ENCODE measurements at regions not wholly inside any gene's neighbourhood (a gene's known extent, or its start where the extent isn't known, plus 50 kb on each side); places are given as distances from the start of the nearest gene placed in this dataset.
"Not testable (repeated sequence)": the region's sequence is repeated elsewhere in the genome, so short reads cannot be mapped to it uniquely, and the experiment has no call there.

DNA sequence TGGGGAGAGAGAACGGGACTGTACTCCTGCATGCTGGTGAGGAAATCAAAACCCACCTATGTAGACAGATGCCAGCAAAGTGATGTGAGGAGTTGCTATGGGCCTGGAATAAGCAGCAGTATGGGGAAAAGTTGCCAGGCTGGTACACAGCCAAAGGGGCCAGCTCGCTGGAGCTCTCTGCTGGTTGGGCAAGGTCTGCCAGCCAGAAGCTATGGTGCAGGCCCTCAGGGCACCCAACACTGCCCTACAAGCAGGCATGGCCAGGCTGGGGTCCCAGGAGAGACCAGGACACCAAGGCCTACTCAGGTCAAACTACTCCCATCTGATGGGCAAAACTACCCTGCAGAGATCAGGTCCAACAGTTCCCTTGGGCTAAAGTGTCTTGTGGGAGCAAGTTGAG lies 916.6 kb downstream of the IPMK start:
- TF ChIP-seq ZFX (IDR thresholded peaks at IDR 0.05), result no peak
- TF ChIP-seq, protein P1, sequence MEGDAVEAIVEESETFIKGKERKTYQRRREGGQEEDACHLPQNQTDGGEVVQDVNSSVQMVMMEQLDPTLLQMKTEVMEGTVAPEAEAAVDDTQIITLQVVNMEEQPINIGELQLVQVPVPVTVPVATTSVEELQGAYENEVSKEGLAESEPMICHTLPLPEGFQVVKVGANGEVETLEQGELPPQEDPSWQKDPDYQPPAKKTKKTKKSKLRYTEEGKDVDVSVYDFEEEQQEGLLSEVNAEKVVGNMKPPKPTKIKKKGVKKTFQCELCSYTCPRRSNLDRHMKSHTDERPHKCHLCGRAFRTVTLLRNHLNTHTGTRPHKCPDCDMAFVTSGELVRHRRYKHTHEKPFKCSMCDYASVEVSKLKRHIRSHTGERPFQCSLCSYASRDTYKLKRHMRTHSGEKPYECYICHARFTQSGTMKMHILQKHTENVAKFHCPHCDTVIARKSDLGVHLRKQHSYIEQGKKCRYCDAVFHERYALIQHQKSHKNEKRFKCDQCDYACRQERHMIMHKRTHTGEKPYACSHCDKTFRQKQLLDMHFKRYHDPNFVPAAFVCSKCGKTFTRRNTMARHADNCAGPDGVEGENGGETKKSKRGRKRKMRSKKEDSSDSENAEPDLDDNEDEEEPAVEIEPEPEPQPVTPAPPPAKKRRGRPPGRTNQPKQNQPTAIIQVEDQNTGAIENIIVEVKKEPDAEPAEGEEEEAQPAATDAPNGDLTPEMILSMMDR (conservative IDR thresholded peaks at IDR 0.05), result no peak
- no peak overlapping the region for H3K27ac ChIP-seq

- no peak overlapping the region for H3K27ac ChIP-seq
- TF ChIP-seq ZFX (IDR thresholded peaks at IDR 0.05), result no peak
- TF ChIP-seq, protein P1 (conservative IDR thresholded peaks at IDR 0.05), result no peak
Measured at GRCh38 chr10:57341294-57341693, 926.4 kb downstream of the IPMK start.

GRCh38 chr10:57338823-57339558 lies 928.7 kb downstream of the IPMK start:
- H3K27ac ChIP-seq, result no peak overlapping the region
- TF ChIP-seq, protein P1 (conservative IDR thresholded peaks at IDR 0.05), result peak; percentile 89
- no peak for TF ChIP-seq ZFX (IDR thresholded peaks at IDR 0.05)

DNA sequence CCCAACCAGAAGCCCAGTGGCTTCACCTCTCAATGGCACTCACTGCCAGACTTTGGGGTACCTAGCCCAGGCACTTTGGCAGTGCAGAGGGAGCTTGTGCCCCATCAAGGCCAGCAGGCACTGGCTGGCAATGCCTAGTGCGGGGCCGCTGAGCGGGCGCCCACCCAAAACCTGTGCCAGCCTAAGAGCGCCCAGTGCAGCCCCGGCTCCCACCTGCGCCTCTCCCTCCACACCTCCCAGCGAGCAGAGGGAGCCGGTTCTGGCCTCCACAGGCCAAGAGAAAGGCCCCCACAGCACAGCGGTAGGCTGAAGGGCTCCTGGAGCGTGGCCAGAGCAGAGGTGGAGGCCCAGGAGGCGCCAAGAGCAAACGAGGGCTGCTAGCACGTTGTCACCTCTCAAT lies 930.8 kb downstream of the IPMK start:
- TF ChIP-seq, protein P1 (conservative IDR thresholded peaks at IDR 0.05), result no peak
- no peak for TF ChIP-seq ZFX (IDR thresholded peaks at IDR 0.05)

DNA sequence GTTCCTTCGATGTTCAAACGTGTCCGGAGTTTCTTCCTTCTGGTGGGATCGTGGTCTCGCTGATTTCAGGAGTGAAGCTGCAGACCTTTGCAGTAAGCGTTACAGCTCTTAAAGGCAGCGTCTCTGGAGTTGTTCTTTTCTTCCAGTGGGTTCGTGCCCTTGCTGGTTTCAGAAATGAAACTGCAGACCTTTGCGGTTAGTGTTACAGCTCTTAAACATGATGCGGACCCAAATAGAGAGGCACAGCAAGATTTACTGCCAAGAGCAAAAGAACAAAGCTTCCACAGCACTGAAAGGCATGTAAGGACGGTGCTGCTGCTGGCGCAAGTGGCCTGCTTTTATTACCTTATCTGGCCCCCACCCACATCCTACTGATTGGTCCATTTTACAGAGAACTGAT lies 931.4 kb downstream of the IPMK start:
- TF ChIP-seq, protein P1 (conservative IDR thresholded peaks at IDR 0.05), result no peak
- TF ChIP-seq ZFX (IDR thresholded peaks at IDR 0.05), result no peak
- H3K27ac ChIP-seq, result no peak overlapping the region

More for the DNA sequence above, 930.8 kb downstream of the IPMK start:
- H3K27ac ChIP-seq, result no peak overlapping the region

- H3K27ac ChIP-seq, result no peak overlapping the region
- TF ChIP-seq, protein P1 (conservative IDR thresholded peaks at IDR 0.05), result no peak
- no peak for TF ChIP-seq ZFX (IDR thresholded peaks at IDR 0.05)
Measured at GRCh38 chr10:57334523-57334922, 933.2 kb downstream of the IPMK start.

DNA sequence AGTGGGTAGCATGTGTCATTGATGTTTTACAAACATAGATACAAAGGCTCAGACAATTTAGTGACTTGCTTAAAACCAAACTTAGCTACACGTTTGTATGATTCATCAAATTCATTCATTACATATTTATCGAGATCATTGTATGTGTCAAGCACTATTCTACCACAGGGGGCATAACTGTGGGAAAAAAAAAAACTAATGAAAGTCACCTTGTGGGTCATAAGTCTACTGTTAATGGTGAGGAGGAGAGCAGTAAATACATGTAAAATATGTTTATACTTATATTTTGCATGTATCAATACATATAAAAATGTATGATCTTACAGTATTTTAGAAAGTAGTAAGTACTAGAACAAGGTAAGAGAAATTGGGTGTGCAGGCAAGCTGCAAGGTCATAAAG lies 933.8 kb downstream of the IPMK start:
- no peak for TF ChIP-seq ZFX (IDR thresholded peaks at IDR 0.05)
- TF ChIP-seq, protein P1 (conservative IDR thresholded peaks at IDR 0.05), result peak; percentile 29
- no peak overlapping the region for H3K27ac ChIP-seq

DNA sequence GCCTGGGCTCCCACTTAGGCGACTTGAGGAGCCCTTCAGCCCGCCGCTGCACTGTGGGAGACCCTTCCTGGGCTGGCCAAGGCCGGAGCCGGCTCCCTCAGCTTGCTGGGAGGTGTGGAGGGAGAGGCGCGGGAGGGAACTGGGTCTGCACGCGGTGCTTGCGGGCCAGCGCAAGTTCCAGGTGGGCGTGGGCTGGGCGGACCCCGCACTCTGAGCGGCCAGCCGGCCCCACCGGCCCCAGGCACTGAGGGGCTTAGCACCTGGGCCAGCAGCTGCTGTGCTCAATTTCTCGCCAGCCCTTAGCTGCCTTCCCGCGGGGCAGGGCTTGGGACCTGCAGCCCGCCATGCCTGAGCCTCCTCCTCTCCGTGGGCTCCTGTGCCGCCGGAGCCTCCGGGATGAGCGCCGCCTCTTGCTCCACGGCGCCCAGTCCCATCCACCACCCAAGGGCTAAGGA lies 946.3 kb downstream of the IPMK start:
- not testable (repeated sequence) for H3K27ac ChIP-seq
